ENCODE measurements at regions not wholly inside any gene's neighbourhood (a gene's known extent, or its start where the extent isn't known, plus 50 kb on each side); places are given as distances from the start of the nearest gene placed in this dataset.

- TF ChIP-seq POLR2A (IDR thresholded peaks at IDR 0.05) (no peak), CTCF (IDR thresholded peaks at IDR 0.05) (no peak), EP300 (IDR thresholded peaks at IDR 0.05) (no peak)
- no peak overlapping the region for H3K27ac ChIP-seq
- H3K4me1 ChIP-seq (ENCODE audit: insufficient read depth), result no peaks in the 10 kb centered on the region
- no peak overlapping the region for H3K4me3 ChIP-seq
- H3K27me3 ChIP-seq, result no peaks in the 10 kb centered on the region
- WGBS, 3 donors, result 36 to 49% (median 43%) methylated on average over 6 of the region's 6 CpGs
- no peaks in the 10 kb centered on the region for H3K9me3 ChIP-seq
- DNase-seq, result no peak
- no peaks in the 10 kb centered on the region for H3K36me3 ChIP-seq
- intact Hi-C loops (cut with DNase I), result loop anchor here in 1 of 4 donors (10.0 kb wide), 1 partner anchor 56 kb away; no protein-coding TSS in a partner anchor
Measured at GRCh38 chr16:8310816-8311215, 279.5 kb downstream of the TMEM114 start.

- no peak overlapping the region for H3K27ac ChIP-seq
- no peaks in the 10 kb centered on the region for H3K36me3 ChIP-seq
- no peaks in the 10 kb centered on the region for H3K4me1 ChIP-seq (ENCODE audit: insufficient read depth)
- no peak for DNase-seq
- 8 to 13% (median 11%) methylated on average over 6 of the region's 6 CpGs for WGBS, 3 donors
- no peaks in the 10 kb centered on the region for H3K27me3 ChIP-seq
- intact Hi-C loops (cut with DNase I), result loop anchor here in 1 of 4 donors (10.0 kb wide), 1 partner anchor 56 kb away; no protein-coding TSS in a partner anchor
- no peak overlapping the region for H3K4me3 ChIP-seq
- no peak for TF ChIP-seq POLR2A (IDR thresholded peaks at IDR 0.05)
- TF ChIP-seq CTCF (IDR thresholded peaks at IDR 0.05), result no peak
- no peak for TF ChIP-seq EP300 (IDR thresholded peaks at IDR 0.05)
- no peaks in the 10 kb centered on the region for H3K9me3 ChIP-seq
Measured at GRCh38 chr16:8310323-8310722, 280.0 kb downstream of the TMEM114 start.

GRCh38 chr16:8305201-8305600 is 285.1 kb downstream of the TMEM114 start:
- no peaks in the 10 kb centered on the region for H3K4me1 ChIP-seq (ENCODE audit: insufficient read depth)
- no peaks in the 10 kb centered on the region for H3K9me3 ChIP-seq
- no peak overlapping the region for H3K4me3 ChIP-seq
- H3K27ac ChIP-seq, result no peak overlapping the region
- no peaks in the 10 kb centered on the region for H3K36me3 ChIP-seq
- DNase-seq, result no peak
- no peaks in the 10 kb centered on the region for H3K27me3 ChIP-seq
- intact Hi-C loops (cut with DNase I), result no loop called here
- 20 to 34% (median 20%) methylated on average over 3 of the region's 3 CpGs for WGBS, 3 donors
- TF ChIP-seq EP300 (IDR thresholded peaks at IDR 0.05) (no peak), CTCF (IDR thresholded peaks at IDR 0.05) (no peak), POLR2A (IDR thresholded peaks at IDR 0.05) (no peak)

GRCh38 chr16:8299635-8300034 is 290.7 kb downstream of the TMEM114 start:
- WGBS, 3 donors, result 70 to 75% (median 71%) methylated on average over 5 of the region's 5 CpGs
- Histone ChIP-seq H3K9me3 (no peaks in the 10 kb centered on the region), H3K36me3 (no peaks in the 10 kb centered on the region), H3K4me3 (no peak overlapping the region), H3K27me3 (no peaks in the 10 kb centered on the region), H3K27ac (no peak overlapping the region), H3K4me1 (ENCODE audit: insufficient read depth) (no peaks in the 10 kb centered on the region)
- intact Hi-C loops (cut with DNase I), result no loop called here
- DNase-seq, result no peak
- TF ChIP-seq POLR2A (IDR thresholded peaks at IDR 0.05) (no peak), EP300 (IDR thresholded peaks at IDR 0.05) (no peak), CTCF (IDR thresholded peaks at IDR 0.05) (no peak)

Data from ovary (tissue), 7 donors.